Glomerular visceral epithelial cell (primary cell): ENCODE measurements at regions not wholly inside any gene's neighbourhood (a gene's known extent, or its start where the extent isn't known, plus 50 kb on each side); places are given as distances from the start of the nearest gene placed in this dataset.

ENCODE experiments used
- DNase-seq: peaks from one replicate; pipeline ENCODE4 v3.0.0-alpha.2; 2016; ENCODE audit errors: extremely low spot score

DNA sequence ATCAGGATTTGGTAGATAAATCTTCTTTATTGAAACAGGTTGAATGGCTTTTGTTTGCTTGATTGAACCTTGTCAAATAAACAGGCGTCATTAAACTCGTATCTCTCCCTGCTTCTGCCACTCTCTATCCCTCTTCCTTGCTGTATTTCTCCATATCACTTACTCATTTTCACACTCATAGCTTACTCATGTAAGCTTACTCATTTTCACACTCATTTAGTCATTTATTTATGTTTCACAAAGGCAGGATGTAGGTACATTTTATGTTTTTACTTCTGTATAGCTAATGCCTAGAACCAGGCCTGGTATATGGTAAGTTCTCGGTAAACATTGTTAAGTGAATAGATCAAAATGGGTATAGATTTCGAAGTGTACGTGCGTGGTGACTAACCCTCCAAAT, 450.0 kb downstream of the PMP22 start:
- DNase-seq = no peak

DNA sequence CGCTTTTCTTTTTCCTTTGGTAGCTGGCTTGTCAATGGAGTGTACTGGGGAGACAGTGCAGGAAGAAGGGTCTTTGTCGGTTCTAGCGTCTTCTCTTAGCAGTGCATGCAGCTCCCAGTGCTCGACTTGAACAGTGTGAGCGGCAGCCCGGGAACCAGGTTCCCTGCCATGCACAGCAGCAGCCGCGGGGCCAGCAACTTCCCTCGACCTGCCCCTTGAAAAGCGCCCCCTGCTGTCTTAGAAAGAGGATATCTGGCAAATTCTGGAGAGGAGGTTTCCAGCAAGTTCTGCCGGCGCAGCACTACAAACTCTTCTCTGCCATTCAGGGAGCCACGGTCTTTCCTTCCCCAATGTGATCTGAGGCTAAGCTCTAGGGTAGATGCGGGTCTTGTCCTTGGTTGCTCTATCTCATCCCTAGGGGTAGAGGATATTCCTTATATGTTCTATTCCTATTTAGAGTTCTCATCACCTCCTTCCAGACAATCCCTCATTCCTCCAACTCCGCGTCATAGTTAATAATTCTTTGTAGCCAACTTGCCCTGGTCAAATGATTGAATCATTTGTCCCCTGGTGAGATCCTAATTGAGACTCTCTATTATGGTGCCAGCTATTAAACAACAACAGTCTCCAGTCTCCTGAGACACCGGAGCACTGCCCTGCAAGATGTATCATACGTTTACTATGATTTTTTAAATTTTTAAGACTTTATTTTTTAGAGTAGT, 451.3 kb downstream of the PMP22 start:
- DNase-seq = no peak

- no peak for DNase-seq
These were observed 456.7 kb downstream of the PMP22 start for GRCh38 chr17:14808425-14808824.

DNA sequence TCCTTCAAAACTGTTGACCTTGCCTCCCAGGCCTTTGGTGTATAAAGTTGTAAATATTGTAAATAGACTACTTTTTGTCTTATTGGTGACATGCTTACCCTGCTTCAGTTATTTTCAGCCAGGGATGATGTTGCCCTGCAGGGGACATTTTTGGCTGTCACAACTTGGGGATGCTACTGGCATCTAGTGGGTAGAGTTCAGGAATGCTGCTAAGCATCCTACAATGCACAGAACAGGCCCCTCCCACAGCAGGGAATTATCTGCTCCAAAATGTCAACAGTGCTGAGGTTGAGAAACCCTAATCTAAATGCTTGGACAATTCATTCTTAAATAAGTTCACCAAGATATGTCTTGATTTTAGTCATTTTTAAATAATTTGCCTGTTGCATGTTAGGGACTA, 459.8 kb downstream of the PMP22 start:
- no peak for DNase-seq

DNA sequence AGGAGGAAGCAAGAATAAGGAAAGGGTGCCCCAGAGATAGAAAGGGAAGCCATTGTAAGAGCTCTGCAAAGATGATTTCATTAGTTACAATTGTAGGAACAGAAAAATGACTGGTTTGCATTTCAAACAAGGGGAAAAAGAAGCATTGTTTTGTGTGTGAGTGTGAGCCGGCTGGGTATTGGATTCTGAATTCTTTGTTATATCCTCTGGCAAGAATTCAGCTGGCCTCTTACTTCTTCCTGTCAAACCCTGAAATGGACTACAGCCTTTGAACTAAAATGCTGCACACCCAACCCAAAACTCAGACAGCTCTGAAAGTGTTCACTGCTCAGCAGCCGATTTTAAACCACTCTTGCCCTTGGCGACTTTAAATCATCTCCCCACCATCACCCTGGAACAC, 461.3 kb downstream of the PMP22 start:
- DNase-seq = no peak

DNA sequence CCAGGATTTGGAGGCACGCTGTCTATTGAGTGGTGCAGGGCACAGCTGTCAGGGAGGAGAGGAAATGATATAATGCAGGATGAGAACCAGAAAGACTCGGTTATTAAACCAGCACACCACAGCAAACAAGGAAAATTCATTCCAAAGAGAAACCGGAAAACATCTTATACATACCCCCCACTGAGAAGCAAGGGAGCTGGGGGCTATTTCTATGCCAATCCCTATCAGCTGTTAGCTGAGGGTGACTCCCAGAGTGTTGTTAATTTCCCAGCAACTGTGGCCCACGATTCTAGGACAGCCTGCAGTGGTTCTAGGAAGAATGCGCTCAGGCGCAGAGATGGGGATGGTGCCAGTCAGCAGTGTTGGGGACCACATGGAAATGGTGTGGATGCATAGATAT, 467.3 kb downstream of the PMP22 start:
- DNase-seq = no peak

DNA sequence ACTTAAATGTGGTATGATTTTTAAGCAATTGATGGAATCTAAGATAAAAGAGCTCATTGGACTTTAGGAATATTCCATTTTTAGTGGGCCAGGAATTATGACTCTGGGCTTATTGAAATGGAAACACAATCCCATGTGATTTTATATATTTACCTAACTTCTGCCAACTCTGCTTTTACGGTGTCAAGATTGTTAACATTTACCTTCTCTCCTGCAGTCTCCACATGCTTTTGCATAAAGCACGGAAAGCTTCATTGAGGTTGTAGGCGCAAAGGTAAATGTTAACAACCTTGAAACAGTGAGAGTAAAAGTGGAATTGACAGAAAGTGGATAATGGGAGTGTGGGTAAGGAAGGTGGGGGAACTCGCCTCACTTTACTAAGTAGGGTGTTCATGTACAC, 468.1 kb downstream of the PMP22 start:
- DNase-seq = no peak

DNA sequence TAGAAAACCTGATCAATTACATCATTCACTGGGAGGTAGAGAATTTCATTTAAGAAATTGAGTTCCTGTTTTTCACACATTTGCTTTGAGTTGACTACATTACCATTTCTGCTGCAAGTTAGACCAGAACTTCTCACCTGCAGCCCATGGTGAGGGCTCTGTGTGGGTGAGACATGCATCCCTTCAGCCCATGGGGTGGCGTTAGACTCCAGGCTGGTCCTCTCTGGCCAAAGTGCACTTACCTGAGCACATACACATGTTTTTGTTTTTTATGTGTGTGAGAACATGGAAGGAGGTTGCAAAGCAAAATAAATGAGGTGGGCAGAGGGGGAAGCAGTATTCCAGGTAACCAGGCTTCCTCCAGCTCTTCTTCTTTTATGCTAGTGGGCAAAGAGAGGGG, 470.2 kb downstream of the PMP22 start:
- no peak for DNase-seq

GRCh38 chr17:14793237-14793636, 471.9 kb downstream of the PMP22 start:
- no peak for DNase-seq

DNA sequence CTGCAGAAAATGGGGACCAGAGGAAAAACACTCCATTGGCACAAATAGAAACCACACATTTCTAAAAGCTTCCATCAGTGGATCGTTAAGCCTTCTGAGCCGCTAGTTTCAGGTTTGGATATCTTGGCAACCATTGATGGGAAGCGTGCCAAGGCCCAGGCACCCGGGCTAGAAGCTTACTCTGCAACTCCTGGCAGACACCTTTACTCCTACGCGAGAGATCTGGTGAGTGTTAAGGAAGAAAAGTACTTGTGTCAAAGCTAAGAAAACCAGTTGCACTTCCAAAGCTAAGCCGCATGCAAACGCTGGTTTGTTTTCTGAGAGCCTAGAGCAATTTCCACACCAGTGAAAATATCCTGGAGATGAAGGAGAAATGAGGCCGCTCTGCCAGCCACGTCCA, 472.4 kb downstream of the PMP22 start:
- DNase-seq = no peak

GRCh38 chr17:14791221-14791620, 473.9 kb downstream of the PMP22 start:
- no peak for DNase-seq

- no peak for DNase-seq
These were observed 474.6 kb downstream of the PMP22 start for GRCh38 chr17:14790521-14790920.

DNA sequence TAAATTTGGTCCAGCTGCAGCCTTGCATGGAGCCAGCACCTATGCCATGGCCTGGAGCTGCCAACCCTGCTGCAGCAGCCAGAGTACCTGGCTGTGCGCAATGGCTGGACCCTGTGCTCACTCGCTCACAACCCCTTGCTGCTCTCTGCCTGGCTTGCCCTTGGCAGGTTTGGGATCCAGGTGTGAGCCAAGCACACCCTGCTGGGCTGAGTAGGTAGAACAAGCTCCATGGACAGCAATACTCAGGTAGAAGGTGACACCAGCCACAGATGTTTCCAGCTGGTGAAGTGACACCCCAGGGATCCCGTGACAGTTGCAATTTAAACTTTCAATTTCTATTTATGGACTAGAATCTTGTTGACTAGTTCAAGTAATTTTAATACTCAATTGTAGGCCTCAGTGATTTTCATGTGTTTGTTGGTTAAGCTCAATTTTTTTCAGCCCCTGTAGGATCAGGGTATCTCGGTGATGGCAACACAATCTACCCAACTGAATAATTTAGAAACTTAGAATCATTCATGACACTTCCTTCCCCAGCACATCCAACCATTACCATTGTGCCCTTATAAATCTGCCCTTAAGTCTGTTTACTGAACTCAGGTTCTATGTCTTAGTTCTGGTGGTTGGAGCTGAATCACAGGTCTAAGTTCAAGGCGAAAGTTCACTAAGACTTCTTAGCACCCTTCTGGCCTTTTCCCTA, 480.0 kb downstream of the PMP22 start:
- DNase-seq = no peak

DNA sequence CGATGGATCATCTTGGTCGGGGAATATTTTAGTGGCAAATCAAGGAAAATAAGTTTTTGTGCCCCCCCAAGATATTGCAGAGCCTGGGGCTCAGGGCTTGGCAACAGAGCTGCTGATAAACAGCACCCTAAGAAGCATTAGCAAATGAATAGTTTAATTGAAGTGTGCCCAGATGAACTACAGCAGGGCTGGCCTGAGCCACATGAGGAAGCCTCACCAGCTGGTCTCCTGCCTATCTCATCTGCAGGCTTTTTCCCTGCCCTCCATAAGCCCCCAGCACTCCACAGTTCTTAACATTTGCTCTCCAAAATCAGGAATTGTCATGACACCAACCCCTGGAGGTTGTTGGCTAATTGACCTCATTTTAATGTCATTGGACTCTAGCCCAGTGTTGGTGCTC, 480.2 kb downstream of the HS3ST3B1 start:
- DNase-seq = no peak

DNA sequence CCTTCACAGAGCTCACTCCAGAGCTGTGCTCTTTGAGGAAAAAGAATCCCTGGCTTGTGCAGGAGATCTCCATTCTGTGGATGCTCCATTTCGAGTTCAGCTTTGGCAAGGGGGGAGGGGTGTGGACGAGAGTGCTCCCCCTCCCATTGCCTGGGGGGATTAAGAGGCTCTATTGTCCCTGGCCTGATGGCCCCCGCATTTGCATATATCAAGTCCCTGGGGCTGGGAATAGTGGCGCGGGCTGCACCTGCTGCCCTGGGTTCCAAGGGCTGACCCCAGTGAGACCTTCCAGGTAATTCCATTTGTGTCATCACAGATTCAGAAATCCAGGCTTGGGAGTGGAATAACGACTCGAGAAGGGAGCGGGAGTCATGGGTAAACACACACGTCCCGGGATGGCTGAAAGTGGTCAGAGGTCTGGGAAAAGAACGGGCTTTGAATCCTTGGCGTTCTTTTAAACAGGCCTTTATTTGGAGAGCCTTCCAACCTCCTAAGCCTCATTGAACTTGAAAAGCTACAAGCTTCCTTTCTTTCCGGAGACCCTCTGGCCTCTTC, 479.3 kb downstream of the HS3ST3B1 start:
- DNase-seq = no peak

DNA sequence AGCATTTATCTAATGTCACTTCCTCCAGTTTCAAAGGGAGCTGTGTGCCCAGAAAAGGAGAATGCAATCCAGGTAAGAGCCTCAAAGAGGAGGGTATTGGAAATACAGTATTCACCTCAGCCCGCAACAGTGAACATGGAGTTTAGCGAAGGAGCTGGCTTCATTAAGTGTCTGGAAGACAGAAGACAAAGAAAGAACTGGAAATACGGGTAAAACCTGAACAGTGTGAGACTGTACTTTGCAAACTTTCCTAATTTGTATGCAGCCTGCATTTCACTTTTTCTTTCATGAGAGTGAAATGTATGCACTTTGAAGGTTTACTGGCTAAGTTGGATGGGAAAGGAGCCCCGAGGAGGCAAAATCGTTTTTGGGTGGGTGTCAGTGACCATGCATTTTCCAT, 478.4 kb downstream of the HS3ST3B1 start:
- no peak for DNase-seq

DNA sequence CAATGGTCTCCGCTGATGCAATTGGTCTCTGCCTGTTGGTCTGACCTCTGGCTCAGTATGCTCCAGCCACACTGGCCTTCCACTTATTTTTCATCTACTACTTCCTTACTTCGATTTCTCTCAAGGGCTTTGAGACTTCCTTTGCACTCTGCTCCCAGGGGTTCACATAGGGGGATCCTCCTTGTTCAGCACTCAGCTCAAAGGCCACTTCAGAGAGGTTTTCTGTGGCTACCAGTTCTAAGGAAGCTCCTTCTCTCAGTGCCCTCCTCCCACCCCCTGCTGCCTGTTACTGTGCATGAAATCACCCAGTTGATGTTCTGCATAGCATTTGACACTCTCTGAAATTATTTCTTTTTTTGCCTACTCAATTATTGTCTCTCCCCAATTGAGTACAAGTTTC, 476.4 kb downstream of the HS3ST3B1 start:
- DNase-seq = no peak

- DNase-seq = no peak
These were observed 475.9 kb downstream of the HS3ST3B1 start for GRCh38 chr17:14776791-14777190.

DNA sequence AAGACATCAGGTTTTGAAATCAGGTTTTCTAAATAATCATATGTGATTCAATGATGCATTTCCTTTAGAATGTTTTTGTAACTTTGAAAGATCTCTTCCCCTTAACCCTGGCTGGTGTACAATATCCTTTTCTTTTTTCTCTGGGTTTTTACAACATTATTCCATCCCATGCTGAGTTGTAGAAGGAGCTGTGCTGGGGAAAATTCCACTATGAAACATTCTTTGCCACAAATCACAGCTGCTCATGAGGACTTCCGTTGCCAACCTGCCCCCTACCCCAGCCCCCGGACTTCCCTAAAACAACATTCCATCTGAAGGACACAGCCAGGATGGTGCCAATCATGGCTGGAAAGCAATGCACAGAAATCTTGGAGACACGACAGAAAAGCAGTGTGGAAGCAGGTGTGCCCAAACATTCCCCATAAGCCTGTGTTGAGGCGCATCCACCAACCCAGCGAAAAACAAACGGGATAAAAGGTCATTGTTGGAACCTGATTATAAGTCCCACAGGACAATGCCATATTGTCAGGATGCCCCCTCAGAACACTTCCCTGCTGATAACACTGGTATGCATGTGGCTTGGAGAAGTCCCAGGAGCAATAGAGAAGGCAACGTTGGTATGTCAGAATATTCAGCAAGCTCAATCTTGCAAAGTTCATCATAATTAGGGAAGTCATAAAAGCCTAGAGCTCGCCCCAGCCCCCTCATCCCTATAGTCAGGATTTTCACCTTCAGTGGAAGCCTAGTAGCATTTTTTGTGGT, 475.0 kb downstream of the HS3ST3B1 start:
- no peak for DNase-seq

GRCh38 chr17:14774774-14775173, 473.9 kb downstream of the HS3ST3B1 start:
- DNase-seq = no peak

- no peak for DNase-seq
These were observed 471.9 kb downstream of the HS3ST3B1 start for GRCh38 chr17:14772776-14773175.

DNA sequence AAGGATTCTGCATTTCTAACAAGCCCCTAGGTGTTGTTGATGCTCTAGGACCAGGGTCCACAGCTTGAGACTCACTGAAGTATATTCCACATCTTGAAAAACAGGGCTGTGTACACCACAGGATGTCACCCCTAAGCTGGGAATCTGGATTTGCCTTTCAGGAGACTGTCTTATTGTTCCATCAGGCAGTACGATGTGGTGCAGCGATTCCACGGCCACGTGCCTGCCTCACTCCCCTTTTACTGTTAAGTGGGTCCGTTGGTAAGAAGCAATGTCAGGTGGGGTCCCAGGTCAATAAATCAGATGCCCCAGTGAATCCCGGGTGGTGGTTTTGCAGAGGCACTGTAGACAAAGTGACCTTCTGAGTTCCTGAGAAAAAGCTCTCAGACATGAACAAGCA, 470.7 kb downstream of the HS3ST3B1 start:
- DNase-seq = no peak

- no peak for DNase-seq
These were observed 468.0 kb downstream of the HS3ST3B1 start for GRCh38 chr17:14768923-14769322.
